Mesenchymal stem cell (in vitro differentiated cells and primary cell): ENCODE measurements at regions not wholly inside any gene's neighbourhood (a gene's known extent, or its start where the extent isn't known, plus 50 kb on each side); places are given as distances from the start of the nearest gene placed in this dataset.

Source experiments
- DNase-seq: peaks from one replicate; pipeline ENCODE4 v3.0.0-alpha.2; 2013
- H2AFZ ChIP-seq: one replicate; pipeline ENCODE4 v1.6.1; 2013; ENCODE audit warnings: low read depth, mild to moderate bottlenecking, control low read depth, inconsistent platforms, low read length, moderate library complexity
- H2AK5ac ChIP-seq: 2 replicates; pipeline ENCODE4 v1.6.1; 2013; ENCODE audit warnings: low read length, moderate library complexity, mild to moderate bottlenecking, inconsistent platforms; ENCODE audit not compliant: severe bottlenecking
- H2BK120ac ChIP-seq: one replicate; pipeline ENCODE4 v1.6.1; 2013; ENCODE audit warnings: low read depth, mild to moderate bottlenecking, inconsistent platforms, low read length, moderate library complexity
- H2BK12ac ChIP-seq, 2 experiments: one replicate each; pipeline ENCODE4 v1.6.1; 2013; ENCODE audit warnings: inconsistent platforms in 2 of 2, low read length in 2 of 2, mild to moderate bottlenecking in 2 of 2, moderate library complexity in 2 of 2, control low read depth in 1 of 2
- H2BK15ac ChIP-seq: one replicate; pipeline ENCODE4 v1.6.1; 2013; ENCODE audit warnings: mild to moderate bottlenecking, low read depth, inconsistent platforms; ENCODE audit not compliant: poor library complexity, severe bottlenecking
- H2BK5ac ChIP-seq: 2 replicates; pipeline ENCODE4 v1.6.1; 2013; ENCODE audit warnings: low read depth, mild to moderate bottlenecking, low read length, control low read depth, inconsistent platforms; ENCODE audit not compliant: poor library complexity, severe bottlenecking
- H3K14ac ChIP-seq, 2 experiments: one replicate each; pipeline ENCODE4 v1.6.1; 2013; ENCODE audit warnings: inconsistent platforms in 2 of 2, low read length in 2 of 2, control low read depth in 1 of 2, mild to moderate bottlenecking in 1 of 2, moderate library complexity in 1 of 2
- H3K18ac ChIP-seq, 2 experiments: one replicate each; pipeline ENCODE4 v1.6.1; 2013; ENCODE audit warnings: inconsistent platforms in 2 of 2, low read length in 2 of 2, control low read depth in 1 of 2, low read depth in 1 of 2, mild to moderate bottlenecking in 1 of 2
- H3K23ac ChIP-seq, 2 experiments: one replicate each; pipeline ENCODE4 v1.6.1; 2013; ENCODE audit warnings: inconsistent platforms in 2 of 2, low read length in 2 of 2, mild to moderate bottlenecking in 2 of 2, moderate library complexity in 2 of 2, control low read depth in 1 of 2
- H3K27ac ChIP-seq: 2 replicates; pipeline ENCODE4 v1.5.1; 2013; ENCODE audit warnings: mild to moderate bottlenecking, moderate library complexity, low read length, control low read depth, inconsistent platforms; ENCODE audit not compliant: poor library complexity, severe bottlenecking
- H3K27me3 ChIP-seq, 2 experiments: 2 replicates each; pipeline versions ENCODE4 v1.6.1 to v1.7.0; 2013; ENCODE audit warnings: low read length in 2 of 2, mild to moderate bottlenecking in 2 of 2, moderate library complexity in 2 of 2, control low read depth in 1 of 2, inconsistent platforms in 1 of 2; ENCODE audit not compliant: control insufficient read depth in 1 of 2, insufficient read depth in 1 of 2
- H3K36me3 ChIP-seq, 2 experiments: 2 replicates each; pipeline versions ENCODE4 v1.6.1 to v1.7.0; 2013; ENCODE audit warnings: low read length in 2 of 2, control low read depth in 1 of 2, inconsistent platforms in 1 of 2, low read depth in 1 of 2, mild to moderate bottlenecking in 1 of 2; ENCODE audit not compliant: insufficient read depth in 2 of 2, control insufficient read depth in 1 of 2
- H3K4ac ChIP-seq, 2 experiments: one replicate each; pipeline ENCODE4 v1.6.1; 2013; ENCODE audit warnings: inconsistent platforms in 2 of 2, low read length in 2 of 2, mild to moderate bottlenecking in 2 of 2, moderate library complexity in 2 of 2, control low read depth in 1 of 2, low read depth in 1 of 2
- H3K4me1 ChIP-seq: 2 replicates; pipeline ENCODE4 v1.6.1; 2013; ENCODE audit warnings: low read depth, low read length, control low read depth; ENCODE audit not compliant: control insufficient read depth, insufficient read depth
- H3K4me2 ChIP-seq: 2 replicates; pipeline ENCODE4 v1.6.1; 2013; ENCODE audit warnings: low read length, mild to moderate bottlenecking, inconsistent platforms; ENCODE audit not compliant: poor library complexity, severe bottlenecking
- H3K4me3 ChIP-seq, 2 experiments: 2 replicates each; pipeline versions ENCODE4 v1.5.1 to v1.7.0; 2013; ENCODE audit warnings: low read length in 2 of 2, mild to moderate bottlenecking in 2 of 2, control low read depth in 1 of 2, low read depth in 1 of 2; ENCODE audit not compliant: insufficient read depth in 1 of 2
- H3K79me1 ChIP-seq: replicated peaks from 2 replicates; pipeline ENCODE4 v1.6.1; 2013; ENCODE audit warnings: mild to moderate bottlenecking, control low read depth, low read length, inconsistent platforms; ENCODE audit not compliant: poor library complexity, severe bottlenecking
- H3K9ac ChIP-seq: 2 replicates; pipeline ENCODE4 v1.7.0; 2013; ENCODE audit warnings: mild to moderate bottlenecking, low read length, moderate library complexity
- H3K9me3 ChIP-seq: 2 replicates; pipeline ENCODE4 v1.7.0; 2013; ENCODE audit warnings: mild to moderate bottlenecking, low read length; ENCODE audit not compliant: control insufficient read depth
- H4K8ac ChIP-seq: one replicate; pipeline ENCODE4 v1.6.1; 2013; ENCODE audit warnings: inconsistent platforms, mild to moderate bottlenecking, low read length, moderate library complexity
- H4K91ac ChIP-seq: one replicate; pipeline ENCODE4 v1.6.1; 2013; ENCODE audit warnings: mild to moderate bottlenecking, low read length, inconsistent platforms
- WGBS: methylation state at CpG from one replicate; pipeline ENCODE4 v1.1.7; 2013; ENCODE audit warnings: mixed read lengths; 5-methylcytosine and 5-hydroxymethylcytosine counted together

GRCh38 chr22:49448526-49448925, 379.1 kb downstream of the BRD1 start:
- Histone ChIP-seq H3K36me3 (no peaks in the 10 kb centered on the region), H3K27me3 (peaks cover 0 to 4% of the 10 kb centered on the region in 2 experiments), H2BK5ac (no peak overlapping the region), H2BK15ac (no peak overlapping the region), H2BK120ac (no peak overlapping the region), H2BK12ac (no peak overlapping the region), H3K23ac (no peak overlapping the region), H3K4ac (no peak overlapping the region), H2AFZ (no peak overlapping the region), H4K8ac (no peak overlapping the region), H2AK5ac (no peak overlapping the region), H3K4me3 (no peak overlapping the region), H3K18ac (no peak overlapping the region), H3K27ac (no peak overlapping the region), H4K91ac (no peak overlapping the region), H3K4me2 (no peak overlapping the region), H3K9me3 (peaks cover 7% of the 10 kb centered on the region), H3K9ac (no peak overlapping the region), H3K4me1 (no peaks in the 10 kb centered on the region), H3K79me1 (no peaks in the 10 kb centered on the region), H3K14ac (no peak overlapping the region)
- WGBS, result 67% methylated on average over 13 of the region's 14 CpGs
- no peak for DNase-seq

GRCh38 chr22:49447837-49448236, 379.8 kb downstream of the BRD1 start:
- Histone ChIP-seq H3K4me2 (no peak overlapping the region), H3K18ac (no peak overlapping the region), H2AK5ac (no peak overlapping the region), H4K91ac (no peak overlapping the region), H3K4ac (no peak overlapping the region), H3K27me3 (peaks cover 0 to 4% of the 10 kb centered on the region in 2 experiments), H3K79me1 (no peaks in the 10 kb centered on the region), H3K9ac (no peak overlapping the region), H3K23ac (no peak overlapping the region), H3K27ac (no peak overlapping the region), H2BK15ac (no peak overlapping the region), H3K14ac (no peak overlapping the region), H3K4me1 (no peaks in the 10 kb centered on the region), H2BK12ac (no peak overlapping the region), H3K4me3 (no peak overlapping the region), H2BK5ac (no peak overlapping the region), H3K9me3 (peaks cover 7% of the 10 kb centered on the region), H3K36me3 (no peaks in the 10 kb centered on the region), H2AFZ (no peak overlapping the region), H4K8ac (no peak overlapping the region), H2BK120ac (no peak overlapping the region)
- WGBS, result 85% methylated on average over 13 of the region's 13 CpGs
- no peak for DNase-seq

GRCh38 chr22:49446759-49447710, 380.6 kb downstream of the BRD1 start:
- Histone ChIP-seq H3K18ac (no peak overlapping the region), H2AFZ (no peak overlapping the region), H2BK5ac (no peak overlapping the region), H3K4me1 (no peaks in the 10 kb centered on the region), H2AK5ac (no peak overlapping the region), H4K8ac (no peak overlapping the region), H3K27ac (no peak overlapping the region), H3K4me3 (no peak overlapping the region), H3K4ac (no peak overlapping the region), H3K27me3 (peaks cover 0 to 4% of the 10 kb centered on the region in 2 experiments), H4K91ac (no peak overlapping the region), H3K9ac (no peak overlapping the region), H3K14ac (no peak overlapping the region), H3K4me2 (no peak overlapping the region), H3K23ac (no peak overlapping the region), H3K9me3 (peaks cover 7% of the 10 kb centered on the region), H2BK12ac (no peak overlapping the region), H3K36me3 (no peaks in the 10 kb centered on the region), H3K79me1 (no peaks in the 10 kb centered on the region), H2BK120ac (no peak overlapping the region), H2BK15ac (no peak overlapping the region)
- no peak for DNase-seq
- 84% methylated on average over 19 of the region's 21 CpGs for WGBS

GRCh38 chr22:49446145-49446758, 381.4 kb downstream of the BRD1 start:
- H3K18ac ChIP-seq, result no peak overlapping the region
- 81% methylated on average over 18 of the region's 18 CpGs for WGBS
- no peak overlapping the region for H3K27ac ChIP-seq

More at GRCh38 chr22:49446145-49446758, 381.4 kb downstream of the BRD1 start:
- Histone ChIP-seq H4K91ac (no peak overlapping the region), H3K9me3 (peaks cover 7% of the 10 kb centered on the region), H3K23ac (no peak overlapping the region), H4K8ac (no peak overlapping the region), H2BK12ac (no peak overlapping the region), H3K9ac (no peak overlapping the region), H3K4ac (no peak overlapping the region), H3K79me1 (no peaks in the 10 kb centered on the region), H2BK5ac (no peak overlapping the region), H3K36me3 (no peaks in the 10 kb centered on the region), H2AFZ (no peak overlapping the region), H3K27me3 (peaks cover 0 to 4% of the 10 kb centered on the region in 2 experiments), H3K4me2 (no peak overlapping the region), H3K4me3 (no peak overlapping the region), H3K14ac (no peak overlapping the region), H3K4me1 (no peaks in the 10 kb centered on the region), H2BK120ac (no peak overlapping the region), H2BK15ac (no peak overlapping the region), H2AK5ac (no peak overlapping the region)
- DNase-seq, result no peak
